ENCODE measurements at regions not wholly inside any gene's neighbourhood (a gene's known extent, or its start where the extent isn't known, plus 50 kb on each side); places are given as distances from the start of the nearest gene placed in this dataset.

DNA sequence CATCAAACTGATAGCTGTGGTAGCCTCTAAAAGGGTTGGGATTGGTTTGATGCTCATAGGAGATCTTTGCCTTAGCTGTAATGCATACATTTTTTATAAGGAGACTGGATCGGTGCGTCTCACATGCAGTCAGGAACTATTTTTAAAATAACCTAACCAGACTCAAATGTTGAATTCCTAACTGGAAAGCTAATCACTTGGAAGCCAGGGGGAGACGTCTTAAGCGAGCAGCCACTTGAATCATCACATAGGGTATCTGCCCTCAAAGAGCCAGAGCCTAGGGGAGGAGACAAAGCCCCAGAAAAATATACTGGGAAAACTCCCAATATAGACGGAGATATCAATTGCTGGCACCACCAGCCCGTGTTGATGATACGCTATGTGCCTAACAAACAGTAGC is 61.7 kb upstream of the PUM1 start:
- peak; percentile 54 for DNase-seq (ENCODE audit: low read depth, low spot score)

DNA sequence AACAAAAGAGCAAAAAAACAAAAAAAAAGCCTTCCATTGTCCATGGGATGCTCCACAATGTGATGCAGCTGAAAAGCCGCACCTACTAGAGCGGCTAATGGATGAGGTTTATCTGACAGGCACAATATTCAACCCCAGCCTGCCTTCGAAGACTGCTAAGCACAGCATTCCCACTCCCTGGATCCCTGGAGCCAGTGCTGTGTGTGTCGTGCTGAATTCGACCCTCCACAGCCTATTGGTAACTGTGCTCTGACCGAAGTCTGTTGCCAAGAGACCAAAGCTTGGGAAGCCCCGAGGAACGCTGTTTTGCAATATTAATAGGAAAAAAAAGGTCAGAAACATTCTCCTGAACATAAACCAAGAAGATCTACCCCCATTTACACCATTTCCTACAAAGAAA is 57.2 kb upstream of the PUM1 start:
- no peak for DNase-seq (ENCODE audit: low read depth, low spot score)

DNA sequence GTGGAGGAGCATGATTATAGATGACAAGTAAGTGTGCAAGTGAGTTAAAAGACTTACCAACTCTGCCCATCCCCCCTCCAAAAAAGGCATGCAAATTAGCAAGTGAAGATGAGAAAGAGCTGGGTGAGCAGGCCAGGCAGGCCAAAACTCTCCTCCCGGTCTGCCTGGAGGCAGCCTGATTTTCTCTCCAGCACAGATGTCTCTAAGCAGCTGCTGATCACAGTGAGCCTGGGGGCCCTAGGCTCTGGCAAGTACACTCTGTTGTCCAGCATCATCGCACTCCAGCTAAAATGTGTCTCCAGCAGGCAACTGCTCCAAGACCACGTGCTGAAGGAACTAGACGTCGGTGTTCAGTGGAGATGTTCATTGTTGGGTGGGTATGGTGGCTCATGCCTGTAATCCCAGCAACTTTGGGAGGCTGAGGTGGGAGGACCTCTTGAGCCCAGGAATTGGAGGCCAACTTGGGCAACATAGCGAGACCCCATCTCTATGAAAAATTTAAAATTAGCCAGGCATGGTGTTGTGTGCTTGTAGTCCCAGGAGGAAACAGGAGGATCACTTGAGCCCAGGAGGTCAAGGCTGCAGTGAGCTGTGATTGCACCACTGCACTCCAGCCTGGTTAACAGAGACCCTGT is 56.7 kb upstream of the PUM1 start:
- DNase-seq (ENCODE audit: low read depth, low spot score): no peak

DNA sequence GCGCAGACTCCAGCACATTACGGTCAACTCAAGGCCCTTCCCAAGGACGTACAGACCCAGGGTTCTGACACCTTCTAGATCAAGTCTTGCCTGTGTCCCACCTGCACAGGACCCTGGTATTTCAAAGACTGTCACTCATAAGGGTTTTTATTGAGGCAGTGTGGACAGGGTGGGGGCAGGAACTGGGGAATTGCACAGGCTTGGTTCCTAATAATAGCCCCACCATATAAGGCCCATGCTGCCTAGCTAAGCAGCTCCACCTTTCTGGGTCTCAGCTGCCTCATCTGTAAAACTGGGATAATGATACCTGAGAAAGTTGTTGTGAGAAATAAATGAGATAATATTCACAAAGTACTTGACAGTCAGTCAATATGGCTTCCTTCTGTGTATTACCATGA is 55.3 kb upstream of the PUM1 start:
- DNase-seq (ENCODE audit: low read depth, low spot score): no peak

DNA sequence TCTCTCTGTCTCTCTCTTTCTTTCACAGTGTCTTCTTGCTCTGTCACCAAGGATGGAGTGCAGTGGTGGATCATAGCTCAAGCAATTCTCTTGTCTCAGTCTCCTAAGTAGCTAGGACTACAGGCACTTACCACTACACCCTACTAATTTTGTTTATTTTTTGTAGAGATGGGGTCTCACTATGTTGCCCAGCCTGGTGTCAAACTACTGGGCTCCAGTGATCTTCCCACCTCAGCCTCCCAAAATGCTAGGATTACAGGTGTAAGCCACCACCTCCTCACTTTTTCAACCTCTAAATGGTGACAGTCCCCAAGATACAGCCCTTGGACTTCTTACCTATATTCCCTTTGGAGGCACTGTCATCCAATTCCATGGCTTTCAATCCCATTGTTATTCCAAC is 50.5 kb upstream of the PUM1 start:
- no peak for DNase-seq (ENCODE audit: low read depth, low spot score)

Measured in astrocyte of the hippocampus (primary cell).